ENCODE measurements at regions not wholly inside any gene's neighbourhood (a gene's known extent, or its start where the extent isn't known, plus 50 kb on each side); places are given as distances from the start of the nearest gene placed in this dataset.

GRCh38 chr9:96139592-96140295, 162.2 kb downstream of the HSD17B3 start:
- TF ChIP-seq CTCF (IDR thresholded peaks at IDR 0.05; ENCODE audit: low read depth, low read length, poor library complexity, severe bottlenecking) (no peak), EZH2phosphoT487 (IDR thresholded peaks at IDR 0.05; ENCODE audit: borderline replicate concordance, low read length) (no peak)

GRCh38 chr9:96138616-96139015, 163.4 kb downstream of the HSD17B3 start:
- Histone ChIP-seq H3K36me3 (ENCODE audit: control insufficient read depth, low read length) (no peaks in the 10 kb centered on the region), H3K4me3 (ENCODE audit: low read length) (no peak overlapping the region), H3F3A (ENCODE audit: control insufficient read depth, insufficient read depth) (no peaks in the 10 kb centered on the region), H3K4me1 (ENCODE audit: control insufficient read depth, low read length) (peaks cover 14% of the 10 kb centered on the region), H3K79me2 (ENCODE audit: control insufficient read depth, low read length) (no peaks in the 10 kb centered on the region), H3K9me2 (replicated peaks; ENCODE audit: control insufficient read depth, low read length) (no peaks in the 10 kb centered on the region), H3K4me2 (ENCODE audit: low read length) (no peak overlapping the region), H4K20me1 (ENCODE audit: control insufficient read depth, insufficient read depth, low read depth, low read length) (no peaks in the 10 kb centered on the region), H3K9me3 (ENCODE audit: control insufficient read depth, insufficient read depth, low read length) (no peaks in the 10 kb centered on the region), H3K27ac (ENCODE audit: low read depth, low read length) (no peak overlapping the region), H3K27me3 (ENCODE audit: control insufficient read depth, low read length) (no peaks in the 10 kb centered on the region; the same call in 1 of the 2 replicates)
- TF ChIP-seq CTCF (IDR thresholded peaks at IDR 0.05; ENCODE audit: low read depth, low read length, poor library complexity, severe bottlenecking) (no peak), EZH2phosphoT487 (IDR thresholded peaks at IDR 0.05; ENCODE audit: borderline replicate concordance, low read length) (no peak)

More at GRCh38 chr9:96139592-96140295, 162.2 kb downstream of the HSD17B3 start:
- no peak overlapping the region for H3K4me3 ChIP-seq (ENCODE audit: low read length)
- H4K20me1 ChIP-seq (ENCODE audit: control insufficient read depth, insufficient read depth, low read depth, low read length): no peaks in the 10 kb centered on the region
- no peaks in the 10 kb centered on the region for H3K79me2 ChIP-seq (ENCODE audit: control insufficient read depth, low read length)
- H3K27ac ChIP-seq (ENCODE audit: low read depth, low read length): no peak overlapping the region
- H3K4me1 ChIP-seq (ENCODE audit: control insufficient read depth, low read length): peaks cover 14% of the 10 kb centered on the region
- no peaks in the 10 kb centered on the region for H3K9me2 ChIP-seq (replicated peaks; ENCODE audit: control insufficient read depth, low read length)
- H3F3A ChIP-seq (ENCODE audit: control insufficient read depth, insufficient read depth): no peaks in the 10 kb centered on the region
- H3K27me3 ChIP-seq (ENCODE audit: control insufficient read depth, low read length): no peaks in the 10 kb centered on the region; the same call in 1 of the 2 replicates
- no peaks in the 10 kb centered on the region for H3K9me3 ChIP-seq (ENCODE audit: control insufficient read depth, insufficient read depth, low read length)
- H3K36me3 ChIP-seq (ENCODE audit: control insufficient read depth, low read length): no peaks in the 10 kb centered on the region
- no peak overlapping the region for H3K4me2 ChIP-seq (ENCODE audit: low read length)

- Histone ChIP-seq H3F3A (ENCODE audit: control insufficient read depth, insufficient read depth) (no peaks in the 10 kb centered on the region), H3K9me2 (replicated peaks; ENCODE audit: control insufficient read depth, low read length) (no peaks in the 10 kb centered on the region), H4K20me1 (ENCODE audit: control insufficient read depth, insufficient read depth, low read depth, low read length) (no peaks in the 10 kb centered on the region), H3K4me1 (ENCODE audit: control insufficient read depth, low read length) (peaks cover 14% of the 10 kb centered on the region), H3K27me3 (ENCODE audit: control insufficient read depth, low read length) (no peaks in the 10 kb centered on the region; the same call in 1 of the 2 replicates), H3K36me3 (ENCODE audit: control insufficient read depth, low read length) (no peaks in the 10 kb centered on the region), H3K79me2 (ENCODE audit: control insufficient read depth, low read length) (no peaks in the 10 kb centered on the region), H3K4me2 (ENCODE audit: low read length) (peak overlapping the region; percentile 71), H3K27ac (ENCODE audit: low read depth, low read length) (no peak overlapping the region), H3K4me3 (ENCODE audit: low read length) (peak overlapping the region; percentile 57), H3K9me3 (ENCODE audit: control insufficient read depth, insufficient read depth, low read length) (no peaks in the 10 kb centered on the region)
- TF ChIP-seq CTCF (IDR thresholded peaks at IDR 0.05; ENCODE audit: low read depth, low read length, poor library complexity, severe bottlenecking) (no peak), EZH2phosphoT487 (IDR thresholded peaks at IDR 0.05; ENCODE audit: borderline replicate concordance, low read length) (no peak)
These were observed 164.1 kb downstream of the HSD17B3 start for GRCh38 chr9:96137671-96138429.

All from DOHH2 (cell line).